H1 (cell line): ENCODE measurements at regions not wholly inside any gene's neighbourhood (a gene's known extent, or its start where the extent isn't known, plus 50 kb on each side); places are given as distances from the start of the nearest gene placed in this dataset.

Experiments used
- ASH2L ChIP-seq: fragments of 200-600, 300-600 bp; sonication (generic); IDR thresholded peaks from one replicate; pipeline ENCODE4 v1.7.1; 2017; ENCODE audit warnings: low read length
- CREB1 ChIP-seq: IDR thresholded peaks from 2 replicates; pipeline ENCODE4 v1.6.1; 2012; ENCODE audit warnings: inconsistent platforms
- EP300 ChIP-seq, 2 experiments: IDR thresholded peaks; 1 replicate in 1 of 2; 2 replicates in 1 of 2; pipeline ENCODE4 v1.6.1; 2011 to 2012; ENCODE audit warnings: low read depth in 2 of 2, low read length in 2 of 2, mild to moderate bottlenecking in 2 of 2, borderline replicate concordance in 1 of 2, inconsistent platforms in 1 of 2, moderate library complexity in 1 of 2
- POLR2AphosphoS5 ChIP-seq: IDR thresholded peaks from 2 replicates; pipeline ENCODE4 v1.6.1; 2011; ENCODE audit warnings: low read depth, low read length
- TEAD4 ChIP-seq: IDR thresholded peaks from 2 replicates; pipeline ENCODE4 v1.6.1; 2012; ENCODE audit warnings: low read depth, low read length, inconsistent platforms, mixed read lengths
- TF ChIP-seq, protein P1 (sequence below), 3 experiments: IDR thresholded peaks; 1 replicate in 2 of 3; 2 replicates in 1 of 3; pipeline versions ENCODE4 v1.5.1 to v1.6.1; 2011; ENCODE audit warnings: low read length in 3 of 3, mild to moderate bottlenecking in 3 of 3, inconsistent platforms in 2 of 3, low read depth in 1 of 3, moderate library complexity in 1 of 3; ENCODE audit not compliant: insufficient read depth in 1 of 3; ENCODE audit errors: control extremely low read depth in 1 of 3

DNA sequence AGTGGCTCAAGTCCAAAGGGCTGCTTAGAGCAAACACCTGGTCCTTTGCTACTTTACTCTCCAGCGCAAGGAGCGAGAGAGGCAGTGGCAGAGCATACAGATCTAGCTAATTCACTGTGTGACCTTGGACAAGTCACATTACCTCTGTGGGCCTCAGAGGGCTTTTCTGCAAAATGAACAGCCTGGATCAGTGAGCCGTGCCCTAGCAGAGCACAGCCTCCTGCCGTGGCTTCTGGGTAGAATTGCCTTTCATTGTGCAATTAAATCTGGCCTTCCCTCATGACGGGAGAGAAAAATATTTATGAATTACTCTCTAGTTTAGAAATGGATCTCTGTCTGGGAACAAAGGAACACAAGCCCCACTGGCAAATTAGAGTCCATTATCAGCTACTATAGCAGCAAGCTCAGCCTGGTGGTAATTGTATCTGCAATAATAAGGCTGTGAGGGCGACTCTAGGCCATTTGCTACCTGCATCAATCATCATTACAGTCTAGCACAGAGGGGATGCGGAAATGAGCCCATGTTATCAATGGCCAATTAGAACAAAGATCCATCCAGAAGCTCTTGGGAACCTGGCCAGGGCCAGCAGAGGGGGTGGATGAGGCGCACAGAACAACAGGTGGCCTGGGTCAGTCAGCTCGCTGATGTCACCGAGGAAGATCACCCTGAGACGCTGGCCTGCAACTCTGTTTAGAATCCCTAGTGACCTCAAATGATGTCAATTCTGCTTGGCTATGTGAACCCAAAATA lies 114.2 kb upstream of the LY86 start:
- TF ChIP-seq POLR2AphosphoS5 (no peak), TEAD4 (no peak), EP300 (IDR thresholded peaks at IDR 0.05; ENCODE audit: borderline replicate concordance in 1 of 2, low read depth in 2 of 2, low read length in 2 of 2) (no peak), CREB1 (no peak), ASH2L (no peak)
- TF ChIP-seq, protein P1, sequence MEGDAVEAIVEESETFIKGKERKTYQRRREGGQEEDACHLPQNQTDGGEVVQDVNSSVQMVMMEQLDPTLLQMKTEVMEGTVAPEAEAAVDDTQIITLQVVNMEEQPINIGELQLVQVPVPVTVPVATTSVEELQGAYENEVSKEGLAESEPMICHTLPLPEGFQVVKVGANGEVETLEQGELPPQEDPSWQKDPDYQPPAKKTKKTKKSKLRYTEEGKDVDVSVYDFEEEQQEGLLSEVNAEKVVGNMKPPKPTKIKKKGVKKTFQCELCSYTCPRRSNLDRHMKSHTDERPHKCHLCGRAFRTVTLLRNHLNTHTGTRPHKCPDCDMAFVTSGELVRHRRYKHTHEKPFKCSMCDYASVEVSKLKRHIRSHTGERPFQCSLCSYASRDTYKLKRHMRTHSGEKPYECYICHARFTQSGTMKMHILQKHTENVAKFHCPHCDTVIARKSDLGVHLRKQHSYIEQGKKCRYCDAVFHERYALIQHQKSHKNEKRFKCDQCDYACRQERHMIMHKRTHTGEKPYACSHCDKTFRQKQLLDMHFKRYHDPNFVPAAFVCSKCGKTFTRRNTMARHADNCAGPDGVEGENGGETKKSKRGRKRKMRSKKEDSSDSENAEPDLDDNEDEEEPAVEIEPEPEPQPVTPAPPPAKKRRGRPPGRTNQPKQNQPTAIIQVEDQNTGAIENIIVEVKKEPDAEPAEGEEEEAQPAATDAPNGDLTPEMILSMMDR (IDR thresholded peaks at IDR 0.05; ENCODE audit: control extremely low read depth in 1 of 3, insufficient read depth in 1 of 3, low read depth in 1 of 3, low read length in 3 of 3) = peak in 2 of 3 experiments; percentile 4 to 20; a peak in 2 of 4 replicates
